ENCODE measurements at regions not wholly inside any gene's neighbourhood (a gene's known extent, or its start where the extent isn't known, plus 50 kb on each side); places are given as distances from the start of the nearest gene placed in this dataset.

DNA sequence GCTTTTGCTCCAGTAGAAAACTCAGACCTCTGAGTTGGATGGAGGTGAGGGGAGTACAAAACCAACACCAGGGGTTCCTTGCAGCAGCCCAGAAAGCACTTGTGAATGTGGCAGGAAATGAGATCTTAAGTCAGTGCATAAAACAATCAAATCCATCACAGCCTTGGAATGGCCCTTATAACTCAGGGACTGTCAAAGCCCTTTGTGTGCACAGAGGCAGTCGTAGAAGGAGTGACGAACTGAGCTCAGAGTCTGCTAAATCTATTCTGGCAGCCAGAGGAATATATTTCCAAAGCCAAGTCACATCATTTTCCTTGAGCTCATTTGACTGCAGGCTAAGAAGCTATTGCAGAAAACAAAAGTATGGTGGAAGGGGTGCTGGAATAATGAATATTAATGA, 676.6 kb downstream of the DHX35 start:
- H3K9me2 ChIP-seq (ENCODE audit: insufficient read depth) = 0 out of 2 replicates have a peak, but pooled peaks cover 4% of the 10 kb centered on the region
- H3K4me3 ChIP-seq = no peak overlapping the region
- no peak overlapping the region for H2AFZ ChIP-seq
- no peak overlapping the region for H3K27ac Mint-ChIP-seq
- peaks cover 2% of the 10 kb centered on the region for H3K27me3 Mint-ChIP-seq (ENCODE audit: insufficient read depth, low read depth, poor library complexity)
- no peaks in the 10 kb centered on the region for H3K79me2 ChIP-seq (replicated peaks; ENCODE audit: insufficient read depth)
- peaks cover 9% of the 10 kb centered on the region; the same call in 1 of the 2 replicates for H3K4me1 ChIP-seq (ENCODE audit: insufficient read depth)
- H3K4me1 Mint-ChIP-seq = peaks cover 7% of the 10 kb centered on the region; the same call in 2 of the 3 replicates
- H3K4me3 Mint-ChIP-seq = no peak overlapping the region
- ATAC-seq = no peak
- no peaks in the 10 kb centered on the region for H3K27me3 ChIP-seq (ENCODE audit: insufficient read depth)
- H3K9me3 Mint-ChIP-seq = no peaks in the 10 kb centered on the region
- no peak overlapping the region for H3K27ac ChIP-seq (ENCODE audit: low read depth)
- H3K4me2 ChIP-seq = no peak overlapping the region
- TF ChIP-seq STAT1 (IDR thresholded peaks at IDR 0.05; ENCODE audit: unreplicated experiment) (no peak), REST (IDR thresholded peaks at IDR 0.05; ENCODE audit: unreplicated experiment) (no peak), POLR2AphosphoS5 (IDR thresholded peaks at IDR 0.05; ENCODE audit: low read depth) (no peak), CREB1 (CRISPR knock-in tag; IDR thresholded peaks at IDR 0.05; ENCODE audit: low read depth) (no peak), EZH2phosphoT487 (IDR thresholded peaks at IDR 0.05; ENCODE audit: unreplicated experiment) (no peak), ZNF331 (CRISPR knock-in tag; IDR thresholded peaks at IDR 0.05; ENCODE audit: low read depth) (no peak), EZH2 (IDR thresholded peaks at IDR 0.05; ENCODE audit: low read depth, unreplicated experiment) (no peak), ETS1 (IDR thresholded peaks at IDR 0.05) (no peak), JUNB (IDR thresholded peaks at IDR 0.05; ENCODE audit: unreplicated experiment) (no peak), ZNF114 (CRISPR knock-in tag; IDR thresholded peaks at IDR 0.05) (no peak), NANOG (IDR thresholded peaks at IDR 0.05; ENCODE audit: borderline replicate concordance) (no peak)
- TF ChIP-seq, protein P1, sequence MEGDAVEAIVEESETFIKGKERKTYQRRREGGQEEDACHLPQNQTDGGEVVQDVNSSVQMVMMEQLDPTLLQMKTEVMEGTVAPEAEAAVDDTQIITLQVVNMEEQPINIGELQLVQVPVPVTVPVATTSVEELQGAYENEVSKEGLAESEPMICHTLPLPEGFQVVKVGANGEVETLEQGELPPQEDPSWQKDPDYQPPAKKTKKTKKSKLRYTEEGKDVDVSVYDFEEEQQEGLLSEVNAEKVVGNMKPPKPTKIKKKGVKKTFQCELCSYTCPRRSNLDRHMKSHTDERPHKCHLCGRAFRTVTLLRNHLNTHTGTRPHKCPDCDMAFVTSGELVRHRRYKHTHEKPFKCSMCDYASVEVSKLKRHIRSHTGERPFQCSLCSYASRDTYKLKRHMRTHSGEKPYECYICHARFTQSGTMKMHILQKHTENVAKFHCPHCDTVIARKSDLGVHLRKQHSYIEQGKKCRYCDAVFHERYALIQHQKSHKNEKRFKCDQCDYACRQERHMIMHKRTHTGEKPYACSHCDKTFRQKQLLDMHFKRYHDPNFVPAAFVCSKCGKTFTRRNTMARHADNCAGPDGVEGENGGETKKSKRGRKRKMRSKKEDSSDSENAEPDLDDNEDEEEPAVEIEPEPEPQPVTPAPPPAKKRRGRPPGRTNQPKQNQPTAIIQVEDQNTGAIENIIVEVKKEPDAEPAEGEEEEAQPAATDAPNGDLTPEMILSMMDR (conservative IDR thresholded peaks at IDR 0.05; ENCODE audit: low read depth in 2 of 2) = no peak
- TF ChIP-seq, protein P2, sequence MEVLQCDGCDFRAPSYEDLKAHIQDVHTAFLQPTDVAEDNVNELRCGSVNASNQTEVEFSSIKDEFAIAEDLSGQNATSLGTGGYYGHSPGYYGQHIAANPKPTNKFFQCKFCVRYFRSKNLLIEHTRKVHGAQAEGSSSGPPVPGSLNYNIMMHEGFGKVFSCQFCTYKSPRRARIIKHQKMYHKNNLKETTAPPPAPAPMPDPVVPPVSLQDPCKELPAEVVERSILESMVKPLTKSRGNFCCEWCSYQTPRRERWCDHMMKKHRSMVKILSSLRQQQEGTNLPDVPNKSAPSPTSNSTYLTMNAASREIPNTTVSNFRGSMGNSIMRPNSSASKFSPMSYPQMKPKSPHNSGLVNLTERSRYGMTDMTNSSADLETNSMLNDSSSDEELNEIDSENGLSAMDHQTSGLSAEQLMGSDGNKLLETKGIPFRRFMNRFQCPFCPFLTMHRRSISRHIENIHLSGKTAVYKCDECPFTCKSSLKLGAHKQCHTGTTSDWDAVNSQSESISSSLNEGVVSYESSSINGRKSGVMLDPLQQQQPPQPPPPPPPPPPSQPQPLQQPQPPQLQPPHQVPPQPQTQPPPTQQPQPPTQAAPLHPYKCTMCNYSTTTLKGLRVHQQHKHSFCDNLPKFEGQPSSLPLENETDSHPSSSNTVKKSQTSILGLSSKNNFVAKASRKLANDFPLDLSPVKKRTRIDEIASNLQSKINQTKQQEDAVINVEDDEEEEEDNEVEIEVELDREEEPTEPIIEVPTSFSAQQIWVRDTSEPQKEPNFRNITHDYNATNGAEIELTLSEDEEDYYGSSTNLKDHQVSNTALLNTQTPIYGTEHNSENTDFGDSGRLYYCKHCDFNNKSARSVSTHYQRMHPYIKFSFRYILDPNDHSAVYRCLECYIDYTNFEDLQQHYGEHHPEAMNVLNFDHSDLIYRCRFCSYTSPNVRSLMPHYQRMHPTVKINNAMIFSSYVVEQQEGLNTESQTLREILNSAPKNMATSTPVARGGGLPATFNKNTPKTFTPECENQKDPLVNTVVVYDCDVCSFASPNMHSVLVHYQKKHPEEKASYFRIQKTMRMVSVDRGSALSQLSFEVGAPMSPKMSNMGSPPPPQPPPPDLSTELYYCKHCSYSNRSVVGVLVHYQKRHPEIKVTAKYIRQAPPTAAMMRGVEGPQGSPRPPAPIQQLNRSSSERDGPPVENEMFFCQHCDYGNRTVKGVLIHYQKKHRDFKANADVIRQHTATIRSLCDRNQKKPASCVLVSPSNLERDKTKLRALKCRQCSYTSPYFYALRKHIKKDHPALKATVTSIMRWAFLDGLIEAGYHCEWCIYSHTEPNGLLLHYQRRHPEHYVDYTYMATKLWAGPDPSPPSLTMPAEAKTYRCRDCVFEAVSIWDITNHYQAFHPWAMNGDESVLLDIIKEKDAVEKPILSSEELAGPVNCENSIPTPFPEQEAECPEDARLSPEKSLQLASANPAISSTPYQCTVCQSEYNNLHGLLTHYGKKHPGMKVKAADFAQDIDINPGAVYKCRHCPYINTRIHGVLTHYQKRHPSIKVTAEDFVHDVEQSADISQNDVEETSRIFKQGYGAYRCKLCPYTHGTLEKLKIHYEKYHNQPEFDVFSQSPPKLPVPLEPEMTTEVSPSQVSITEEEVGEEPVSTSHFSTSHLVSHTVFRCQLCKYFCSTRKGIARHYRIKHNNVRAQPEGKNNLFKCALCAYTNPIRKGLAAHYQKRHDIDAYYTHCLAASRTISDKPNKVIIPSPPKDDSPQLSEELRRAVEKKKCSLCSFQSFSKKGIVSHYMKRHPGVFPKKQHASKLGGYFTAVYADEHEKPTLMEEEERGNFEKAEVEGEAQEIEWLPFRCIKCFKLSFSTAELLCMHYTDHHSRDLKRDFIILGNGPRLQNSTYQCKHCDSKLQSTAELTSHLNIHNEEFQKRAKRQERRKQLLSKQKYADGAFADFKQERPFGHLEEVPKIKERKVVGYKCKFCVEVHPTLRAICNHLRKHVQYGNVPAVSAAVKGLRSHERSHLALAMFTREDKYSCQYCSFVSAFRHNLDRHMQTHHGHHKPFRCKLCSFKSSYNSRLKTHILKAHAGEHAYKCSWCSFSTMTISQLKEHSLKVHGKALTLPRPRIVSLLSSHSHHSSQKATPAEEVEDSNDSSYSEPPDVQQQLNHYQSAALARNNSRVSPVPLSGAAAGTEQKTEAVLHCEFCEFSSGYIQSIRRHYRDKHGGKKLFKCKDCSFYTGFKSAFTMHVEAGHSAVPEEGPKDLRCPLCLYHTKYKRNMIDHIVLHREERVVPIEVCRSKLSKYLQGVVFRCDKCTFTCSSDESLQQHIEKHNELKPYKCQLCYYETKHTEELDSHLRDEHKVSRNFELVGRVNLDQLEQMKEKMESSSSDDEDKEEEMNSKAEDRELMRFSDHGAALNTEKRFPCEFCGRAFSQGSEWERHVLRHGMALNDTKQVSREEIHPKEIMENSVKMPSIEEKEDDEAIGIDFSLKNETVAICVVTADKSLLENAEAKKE (CRISPR knock-in tag; IDR thresholded peaks at IDR 0.05) = no peak
- H3K36me3 Mint-ChIP-seq (ENCODE audit: low read depth) = no peaks in the 10 kb centered on the region
- DNase-seq (ENCODE audit: low spot score) = no peak
- H3F3A ChIP-seq (replicated peaks; ENCODE audit: low read depth) = no peaks in the 10 kb centered on the region
- H3K36me3 ChIP-seq (ENCODE audit: insufficient read depth) = no peaks in the 10 kb centered on the region
- H4K20me1 ChIP-seq (replicated peaks; ENCODE audit: insufficient read depth) = no peaks in the 10 kb centered on the region
